ENCODE measurements at regions not wholly inside any gene's neighbourhood (a gene's known extent, or its start where the extent isn't known, plus 50 kb on each side); places are given as distances from the start of the nearest gene placed in this dataset.

GRCh38 chr11:31871310-31872075, 60.4 kb upstream of the PAX6 start:
- H3K9me3 ChIP-seq (ENCODE audit: low read length) = no peaks in the 10 kb centered on the region
- H2AFZ ChIP-seq (ENCODE audit: low read depth, low read length) = peak overlapping the region; percentile 6
- H3K27me3 ChIP-seq (ENCODE audit: insufficient read depth, low read length) = no peaks in the 10 kb centered on the region
- peaks cover 30% of the 10 kb centered on the region for H3K4me1 ChIP-seq (ENCODE audit: insufficient read depth, low read length)
- no peak overlapping the region for H3K4me3 ChIP-seq (ENCODE audit: low read length)
- H3K36me3 ChIP-seq (ENCODE audit: insufficient read depth, low read length) = no peaks in the 10 kb centered on the region

GRCh38 chr11:31870609-31871309, 59.6 kb upstream of the PAX6 start:
- H2AFZ ChIP-seq (ENCODE audit: low read depth, low read length) = peak overlapping the region; percentile 6
- H3K36me3 ChIP-seq (ENCODE audit: insufficient read depth, low read length) = no peaks in the 10 kb centered on the region
- H3K4me3 ChIP-seq (ENCODE audit: low read length) = peak overlapping the region; percentile 16
- H3K9me3 ChIP-seq (ENCODE audit: low read length) = no peaks in the 10 kb centered on the region
- peaks cover 24% of the 10 kb centered on the region for H3K4me1 ChIP-seq (ENCODE audit: insufficient read depth, low read length)
- no peaks in the 10 kb centered on the region for H3K27me3 ChIP-seq (ENCODE audit: insufficient read depth, low read length)

- no peak overlapping the region for H2AFZ ChIP-seq (ENCODE audit: low read depth, low read length)
- no peaks in the 10 kb centered on the region for H3K36me3 ChIP-seq (ENCODE audit: insufficient read depth, low read length)
- H3K27me3 ChIP-seq (ENCODE audit: insufficient read depth, low read length) = no peaks in the 10 kb centered on the region
- H3K4me1 ChIP-seq (ENCODE audit: insufficient read depth, low read length) = peaks cover 16% of the 10 kb centered on the region
- no peaks in the 10 kb centered on the region for H3K9me3 ChIP-seq (ENCODE audit: low read length)
- H3K4me3 ChIP-seq (ENCODE audit: low read length) = no peak overlapping the region
Measured at GRCh38 chr11:31869986-31870385, 58.9 kb upstream of the PAX6 start.

- H3K27me3 ChIP-seq (ENCODE audit: insufficient read depth, low read length) = no peaks in the 10 kb centered on the region
- no peak overlapping the region for H3K4me3 ChIP-seq (ENCODE audit: low read length)
- H2AFZ ChIP-seq (ENCODE audit: low read depth, low read length) = no peak overlapping the region
- H3K4me1 ChIP-seq (ENCODE audit: insufficient read depth, low read length) = peaks cover 16% of the 10 kb centered on the region
- H3K9me3 ChIP-seq (ENCODE audit: low read length) = peaks cover 2% of the 10 kb centered on the region
- H3K36me3 ChIP-seq (ENCODE audit: insufficient read depth, low read length) = no peaks in the 10 kb centered on the region
Measured at GRCh38 chr11:31865606-31866300, 54.6 kb upstream of the PAX6 start.

- Histone ChIP-seq H3K36me3 (ENCODE audit: insufficient read depth, low read length) (no peaks in the 10 kb centered on the region), H3K9me3 (ENCODE audit: low read length) (peaks cover 2% of the 10 kb centered on the region), H3K4me3 (ENCODE audit: low read length) (no peak overlapping the region), H2AFZ (ENCODE audit: low read depth, low read length) (no peak overlapping the region), H3K4me1 (ENCODE audit: insufficient read depth, low read length) (peaks cover 12% of the 10 kb centered on the region), H3K27me3 (ENCODE audit: insufficient read depth, low read length) (no peaks in the 10 kb centered on the region)
Measured at GRCh38 chr11:31863170-31863832, 52.2 kb upstream of the PAX6 start.

- Histone ChIP-seq H2AFZ (ENCODE audit: low read depth, low read length) (no peak overlapping the region), H3K9me3 (ENCODE audit: low read length) (peaks cover 2% of the 10 kb centered on the region), H3K36me3 (ENCODE audit: insufficient read depth, low read length) (no peaks in the 10 kb centered on the region), H3K4me3 (ENCODE audit: low read length) (no peak overlapping the region), H3K4me1 (ENCODE audit: insufficient read depth, low read length) (peaks cover 12% of the 10 kb centered on the region), H3K27me3 (ENCODE audit: insufficient read depth, low read length) (no peaks in the 10 kb centered on the region)
Measured at GRCh38 chr11:31861011-31861410, 49.9 kb upstream of the PAX6 start.

Data from neuron (in vitro differentiated cells).